ENCODE measurements at regions not wholly inside any gene's neighbourhood (a gene's known extent, or its start where the extent isn't known, plus 50 kb on each side); places are given as distances from the start of the nearest gene placed in this dataset.

- TF ChIP-seq CTCF (conservative IDR thresholded peaks at IDR 0.05) (no peak), EZH2 (IDR thresholded peaks at IDR 0.05; ENCODE audit: low read depth) (no peak)
Observed at GRCh38 chr10:113435881-113436280, 117.0 kb upstream of the HABP2 start.

Measured in PC-9 (cell line).